GM12872 (cell line): ENCODE measurements at regions not wholly inside any gene's neighbourhood (a gene's known extent, or its start where the extent isn't known, plus 50 kb on each side); places are given as distances from the start of the nearest gene placed in this dataset.

Source experiments
- TF ChIP-seq, protein P1 (sequence below): IDR thresholded peaks from 3 replicates; pipeline ENCODE4 v1.5.1; 2011; ENCODE audit warnings: low read depth, mild to moderate bottlenecking, low read length, moderate library complexity; ENCODE audit not compliant: insufficient read depth

DNA sequence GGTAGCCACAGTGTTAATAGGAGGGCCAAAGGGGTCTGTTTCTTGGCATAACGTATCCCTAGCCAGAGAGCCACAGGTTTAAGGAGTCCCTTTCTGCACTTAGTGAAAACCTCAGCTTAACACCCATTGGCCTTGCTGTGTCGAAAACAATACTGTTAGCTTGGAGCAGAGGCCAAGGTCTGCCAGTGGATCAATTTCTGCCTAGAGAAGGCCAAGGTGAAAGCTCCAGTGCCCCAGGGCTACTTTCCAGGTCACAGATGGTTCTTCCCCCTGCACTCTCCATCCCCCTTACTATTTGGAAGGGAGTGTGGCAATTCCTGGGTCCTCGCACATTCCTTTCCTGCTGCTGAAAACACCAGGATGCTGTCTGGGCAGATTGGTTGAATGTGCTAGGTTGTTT is 74.8 kb upstream of the TNP1 start:
- TF ChIP-seq, protein P1, sequence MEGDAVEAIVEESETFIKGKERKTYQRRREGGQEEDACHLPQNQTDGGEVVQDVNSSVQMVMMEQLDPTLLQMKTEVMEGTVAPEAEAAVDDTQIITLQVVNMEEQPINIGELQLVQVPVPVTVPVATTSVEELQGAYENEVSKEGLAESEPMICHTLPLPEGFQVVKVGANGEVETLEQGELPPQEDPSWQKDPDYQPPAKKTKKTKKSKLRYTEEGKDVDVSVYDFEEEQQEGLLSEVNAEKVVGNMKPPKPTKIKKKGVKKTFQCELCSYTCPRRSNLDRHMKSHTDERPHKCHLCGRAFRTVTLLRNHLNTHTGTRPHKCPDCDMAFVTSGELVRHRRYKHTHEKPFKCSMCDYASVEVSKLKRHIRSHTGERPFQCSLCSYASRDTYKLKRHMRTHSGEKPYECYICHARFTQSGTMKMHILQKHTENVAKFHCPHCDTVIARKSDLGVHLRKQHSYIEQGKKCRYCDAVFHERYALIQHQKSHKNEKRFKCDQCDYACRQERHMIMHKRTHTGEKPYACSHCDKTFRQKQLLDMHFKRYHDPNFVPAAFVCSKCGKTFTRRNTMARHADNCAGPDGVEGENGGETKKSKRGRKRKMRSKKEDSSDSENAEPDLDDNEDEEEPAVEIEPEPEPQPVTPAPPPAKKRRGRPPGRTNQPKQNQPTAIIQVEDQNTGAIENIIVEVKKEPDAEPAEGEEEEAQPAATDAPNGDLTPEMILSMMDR: no peak

DNA sequence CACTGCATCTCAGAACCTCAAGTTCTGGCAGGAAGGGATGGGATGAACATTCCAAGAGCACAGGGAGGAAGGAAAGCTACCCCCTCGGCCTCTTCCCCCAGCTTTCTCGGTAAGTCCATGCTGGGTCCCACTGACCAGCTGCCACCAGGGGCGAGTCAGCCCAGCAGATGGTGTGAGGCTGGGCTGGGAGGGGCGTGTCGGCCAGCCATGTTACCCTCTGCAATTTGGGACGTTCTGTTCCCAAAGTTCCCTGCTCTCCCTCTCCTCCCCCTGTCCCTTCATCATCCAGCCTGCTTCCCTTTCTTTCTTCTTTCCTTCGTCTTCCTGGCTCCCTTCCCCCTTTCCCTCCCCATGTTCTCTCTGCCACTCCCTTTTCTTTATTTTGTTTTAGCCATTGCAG is 74.3 kb upstream of the TNP1 start:
- TF ChIP-seq, protein P1: no peak

DNA sequence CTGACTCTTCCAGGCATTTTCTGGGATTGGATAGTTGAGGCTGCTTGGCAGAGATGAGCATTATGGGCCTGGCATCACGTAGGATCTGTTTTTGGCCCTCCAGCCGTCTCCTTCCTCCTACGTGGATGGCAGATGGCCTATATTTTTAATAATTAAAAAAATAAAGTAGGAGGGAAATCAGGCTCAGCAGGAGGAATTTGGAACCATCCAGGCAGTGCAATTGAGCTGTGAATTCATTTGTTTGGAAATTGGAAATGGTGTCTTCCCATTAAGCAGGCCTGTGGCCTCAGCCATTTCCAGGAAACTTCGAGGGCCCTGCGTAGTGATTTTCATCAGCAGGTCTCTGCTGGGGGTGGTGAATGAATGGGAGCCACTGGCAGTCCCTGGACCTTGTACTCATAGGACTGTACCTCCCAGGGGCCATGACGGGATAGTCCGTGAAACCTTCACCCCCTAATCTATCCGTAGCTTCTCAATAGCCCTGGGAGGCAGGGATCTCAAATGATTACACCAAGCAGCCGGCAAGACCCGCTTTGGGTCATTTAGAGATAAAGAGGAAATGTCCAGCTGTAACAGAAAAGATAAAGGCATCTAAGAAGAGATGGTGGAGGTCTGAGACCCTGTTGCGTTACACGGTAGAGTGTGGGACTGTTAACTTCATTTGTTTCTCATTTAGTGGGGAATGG is 73.1 kb upstream of the TNP1 start:
- TF ChIP-seq, protein P1: no peak

DNA sequence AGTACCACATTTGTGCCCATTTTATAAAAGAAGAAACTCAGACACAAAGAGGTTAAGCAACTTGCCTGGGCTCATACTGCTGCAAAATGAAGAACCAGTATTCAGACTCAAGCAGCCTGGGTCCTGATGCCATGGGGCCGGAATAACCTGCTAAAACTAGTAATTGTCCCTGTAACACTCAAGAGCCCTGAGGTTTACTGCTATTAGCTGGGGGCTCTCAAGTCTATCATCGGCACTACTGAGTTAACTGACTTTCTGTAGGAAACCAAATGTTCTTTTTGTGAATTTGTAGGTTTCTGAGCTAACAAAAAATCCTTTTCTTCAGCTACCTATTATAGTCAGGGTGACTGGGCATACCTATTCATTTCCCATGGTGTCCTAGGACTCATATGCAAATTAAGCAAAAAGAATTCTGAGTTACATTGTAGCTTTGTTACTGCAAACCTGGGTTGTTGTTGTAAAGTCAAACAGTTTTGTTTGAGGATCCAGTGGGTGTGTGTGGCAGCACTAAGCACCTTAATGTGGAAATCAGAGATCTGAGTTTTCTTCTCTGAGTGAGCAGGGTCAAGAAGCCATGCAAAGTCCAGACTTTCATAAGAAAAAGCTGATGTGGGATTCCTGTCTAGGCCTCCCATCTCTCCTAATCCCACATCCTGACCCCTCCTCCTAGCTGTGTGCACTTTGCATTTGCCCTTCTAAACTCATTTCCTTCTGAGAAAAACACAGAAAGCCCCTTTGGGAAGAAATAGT is 72.4 kb upstream of the TNP1 start:
- TF ChIP-seq, protein P1: no peak

DNA sequence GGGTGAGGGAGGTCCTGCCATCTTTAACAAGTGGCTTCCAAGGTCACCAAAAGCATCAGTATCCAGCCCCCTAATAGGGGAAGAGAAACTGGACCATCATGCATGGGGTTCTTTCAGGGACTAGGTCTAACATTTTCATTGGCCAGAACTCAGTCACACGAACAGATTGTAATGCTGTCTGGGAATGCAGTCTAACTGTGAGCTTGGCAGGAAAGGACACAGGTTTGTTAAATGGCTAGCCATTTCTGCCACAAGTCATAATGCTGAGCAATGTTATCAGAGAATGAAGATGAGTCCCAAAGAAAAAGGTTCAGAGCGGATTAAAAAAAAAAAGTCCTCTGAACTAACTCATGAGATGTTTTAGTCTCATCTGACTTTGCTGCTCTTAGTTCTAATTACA is 70.9 kb upstream of the TNP1 start:
- TF ChIP-seq, protein P1: no peak

DNA sequence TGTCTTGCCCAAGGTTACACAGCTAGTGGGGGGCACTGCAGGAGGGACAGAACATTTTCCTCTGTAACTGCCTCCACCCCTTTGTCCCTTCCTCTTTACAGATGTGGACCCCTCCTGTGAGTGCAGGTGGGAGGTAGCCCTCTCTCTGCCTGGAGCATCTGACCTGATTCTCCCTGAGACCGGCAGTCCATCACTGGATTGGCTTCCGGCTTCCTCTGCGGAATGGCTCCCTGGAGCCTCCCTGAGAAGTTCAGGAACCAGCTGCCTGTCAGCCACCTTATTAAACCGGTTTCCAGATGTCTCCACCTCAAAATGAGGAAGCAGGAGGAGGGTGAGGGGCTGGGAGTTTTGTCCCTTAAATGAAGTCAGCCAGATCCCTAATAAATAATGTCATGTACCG is 67.3 kb upstream of the TNP1 start:
- TF ChIP-seq, protein P1: no peak

DNA sequence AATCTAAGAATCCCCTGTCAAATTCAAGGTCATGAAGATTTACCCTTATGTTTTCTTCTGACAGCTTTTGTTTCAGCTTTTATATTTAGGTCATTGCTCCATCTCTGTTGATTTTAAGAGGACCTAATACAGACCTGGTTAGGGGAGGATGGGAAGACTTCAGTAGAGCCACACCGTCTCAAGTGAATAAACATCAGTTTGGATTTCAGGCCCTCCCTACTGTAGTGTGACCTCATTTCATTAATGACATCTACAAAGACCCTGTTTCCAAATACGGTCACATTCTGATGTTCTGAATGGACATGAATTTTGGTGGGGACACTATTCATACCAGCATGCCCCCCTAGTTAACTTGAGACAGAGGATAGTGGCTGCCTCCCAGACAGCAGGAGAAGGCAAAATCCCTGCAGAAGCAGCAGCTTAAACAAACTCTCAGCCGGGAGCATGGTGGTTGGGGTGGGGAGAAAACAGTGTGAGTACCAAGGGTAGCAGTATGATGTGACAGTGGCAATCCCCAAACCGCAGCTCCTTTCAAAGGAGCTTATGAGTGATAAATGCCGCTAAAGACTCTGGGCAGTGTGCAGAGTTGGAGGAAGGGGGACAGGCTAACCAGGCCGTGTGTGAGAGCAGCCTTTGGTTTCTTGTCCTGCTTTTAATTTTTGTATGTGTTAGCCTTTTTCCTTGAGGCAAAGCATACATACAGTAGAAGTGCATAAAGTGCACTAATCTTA is 65.9 kb upstream of the TNP1 start:
- TF ChIP-seq, protein P1: no peak
